ENCODE measurements at regions not wholly inside any gene's neighbourhood (a gene's known extent, or its start where the extent isn't known, plus 50 kb on each side); places are given as distances from the start of the nearest gene placed in this dataset.

DNA sequence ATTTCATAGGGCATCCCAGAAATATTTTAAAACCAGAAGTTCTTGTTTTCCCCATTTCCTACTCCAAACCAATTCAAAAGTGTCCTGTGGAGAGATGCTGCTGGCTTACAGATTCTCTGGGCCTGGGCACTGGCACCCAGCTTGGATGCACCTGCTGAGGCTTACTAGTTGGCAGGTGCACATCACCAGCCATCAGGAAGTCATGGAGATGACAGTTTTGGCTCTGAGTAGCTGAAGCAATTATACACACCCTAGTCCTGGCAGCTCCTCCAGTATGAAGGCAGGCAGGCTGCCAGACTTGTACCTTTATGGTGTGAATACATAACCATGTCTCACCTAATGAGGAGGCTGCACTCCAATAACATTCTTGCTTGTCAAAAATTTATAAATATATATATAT is 276.6 kb upstream of the GHITM start:
- peaks cover 7% of the 10 kb centered on the region for H3K27me3 Mint-ChIP-seq (ENCODE audit: low read depth, unreplicated experiment)
- TF ChIP-seq, protein P1, sequence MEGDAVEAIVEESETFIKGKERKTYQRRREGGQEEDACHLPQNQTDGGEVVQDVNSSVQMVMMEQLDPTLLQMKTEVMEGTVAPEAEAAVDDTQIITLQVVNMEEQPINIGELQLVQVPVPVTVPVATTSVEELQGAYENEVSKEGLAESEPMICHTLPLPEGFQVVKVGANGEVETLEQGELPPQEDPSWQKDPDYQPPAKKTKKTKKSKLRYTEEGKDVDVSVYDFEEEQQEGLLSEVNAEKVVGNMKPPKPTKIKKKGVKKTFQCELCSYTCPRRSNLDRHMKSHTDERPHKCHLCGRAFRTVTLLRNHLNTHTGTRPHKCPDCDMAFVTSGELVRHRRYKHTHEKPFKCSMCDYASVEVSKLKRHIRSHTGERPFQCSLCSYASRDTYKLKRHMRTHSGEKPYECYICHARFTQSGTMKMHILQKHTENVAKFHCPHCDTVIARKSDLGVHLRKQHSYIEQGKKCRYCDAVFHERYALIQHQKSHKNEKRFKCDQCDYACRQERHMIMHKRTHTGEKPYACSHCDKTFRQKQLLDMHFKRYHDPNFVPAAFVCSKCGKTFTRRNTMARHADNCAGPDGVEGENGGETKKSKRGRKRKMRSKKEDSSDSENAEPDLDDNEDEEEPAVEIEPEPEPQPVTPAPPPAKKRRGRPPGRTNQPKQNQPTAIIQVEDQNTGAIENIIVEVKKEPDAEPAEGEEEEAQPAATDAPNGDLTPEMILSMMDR (IDR thresholded peaks at IDR 0.05; ENCODE audit: insufficient read depth, low read depth, low read length): no peak
- no peak for TF ChIP-seq EZH2 (IDR thresholded peaks at IDR 0.05; ENCODE audit: insufficient read depth, low read length)
- H3K9me3 ChIP-seq (ENCODE audit: insufficient read depth, low read depth, low read length): no peaks in the 10 kb centered on the region
- H3K27ac ChIP-seq (ENCODE audit: low read depth, low read length): no peak overlapping the region
- DNase-seq (ENCODE audit: low read depth) (no peak), FAIRE-seq (no peak)
- H3K36me3 Mint-ChIP-seq (ENCODE audit: low read depth, unreplicated experiment): no peaks in the 10 kb centered on the region
- no peak overlapping the region for H3K27ac Mint-ChIP-seq (ENCODE audit: unreplicated experiment)
- H3K36me3 ChIP-seq (ENCODE audit: insufficient read depth, low read length): no peaks in the 10 kb centered on the region
- no peaks in the 10 kb centered on the region for H3K4me1 Mint-ChIP-seq (ENCODE audit: low read depth, unreplicated experiment)
- no peak overlapping the region for H3K4me3 ChIP-seq (ENCODE audit: insufficient read depth, low read depth, low read length)
- H3K4me1 ChIP-seq (ENCODE audit: insufficient read depth, low read length): no peaks in the 10 kb centered on the region
- no peaks in the 10 kb centered on the region for H4K20me1 ChIP-seq (ENCODE audit: insufficient read depth, low read length)
- H2AFZ ChIP-seq (ENCODE audit: low read depth, low read length): no peak overlapping the region
- no peaks in the 10 kb centered on the region for H3K27me3 ChIP-seq (ENCODE audit: insufficient read depth, low read length)
- no peak overlapping the region for H3K4me3 Mint-ChIP-seq (ENCODE audit: unreplicated experiment)
- H3K9ac ChIP-seq (ENCODE audit: low read length): no peak overlapping the region
- H3K79me2 ChIP-seq (ENCODE audit: insufficient read depth, low read length): no peaks in the 10 kb centered on the region
- no peak overlapping the region for H3K4me2 ChIP-seq (ENCODE audit: low read length)
- H3K9me3 Mint-ChIP-seq (ENCODE audit: unreplicated experiment): peaks cover 2% of the 10 kb centered on the region

DNA sequence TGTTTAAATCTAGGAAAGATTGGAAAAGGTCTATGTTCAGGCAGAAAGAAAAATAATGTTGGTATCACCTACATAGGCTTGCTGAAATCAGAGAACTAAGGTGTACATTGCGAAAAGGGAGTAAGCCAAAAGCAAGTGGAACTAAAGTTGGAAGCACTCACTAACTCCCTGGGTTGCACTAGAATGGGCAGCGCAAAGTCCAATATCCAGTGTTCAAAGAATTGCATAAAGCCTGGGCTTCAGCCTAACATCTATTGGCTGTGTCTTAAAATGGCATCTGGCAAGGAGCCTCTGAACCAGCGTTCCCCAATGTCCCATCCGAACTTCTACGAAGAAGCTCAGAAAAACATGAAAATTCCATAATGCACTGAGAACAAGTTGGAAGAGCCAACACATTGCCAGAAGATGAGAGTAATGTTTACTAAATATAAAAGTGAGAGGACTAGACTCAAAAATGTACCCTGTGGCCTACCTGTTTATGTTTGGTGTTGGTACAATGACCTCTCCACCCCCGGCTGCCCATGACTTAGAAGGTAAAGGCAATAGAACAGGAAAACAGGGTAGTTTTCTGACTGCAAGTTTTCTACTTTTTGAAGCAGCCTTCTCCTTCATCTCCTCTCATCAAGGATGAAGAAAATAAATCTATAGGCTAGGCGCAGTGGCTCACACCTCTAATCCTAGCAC is 275.9 kb upstream of the GHITM start:
- no peaks in the 10 kb centered on the region for H3K27me3 ChIP-seq (ENCODE audit: insufficient read depth, low read length)
- H3K79me2 ChIP-seq (ENCODE audit: insufficient read depth, low read length): no peaks in the 10 kb centered on the region
- H3K4me1 Mint-ChIP-seq (ENCODE audit: low read depth, unreplicated experiment): no peaks in the 10 kb centered on the region
- peaks cover 2% of the 10 kb centered on the region for H3K9me3 Mint-ChIP-seq (ENCODE audit: unreplicated experiment)
- FAIRE-seq (no peak), DNase-seq (ENCODE audit: low read depth) (no peak)
- no peaks in the 10 kb centered on the region for H4K20me1 ChIP-seq (ENCODE audit: insufficient read depth, low read length)
- no peaks in the 10 kb centered on the region for H3K36me3 Mint-ChIP-seq (ENCODE audit: low read depth, unreplicated experiment)
- H3K4me3 ChIP-seq (ENCODE audit: insufficient read depth, low read depth, low read length): no peak overlapping the region
- H3K27ac ChIP-seq (ENCODE audit: low read depth, low read length): no peak overlapping the region
- H3K4me2 ChIP-seq (ENCODE audit: low read length): no peak overlapping the region
- no peaks in the 10 kb centered on the region for H3K9me3 ChIP-seq (ENCODE audit: insufficient read depth, low read depth, low read length)
- H3K4me1 ChIP-seq (ENCODE audit: insufficient read depth, low read length): no peaks in the 10 kb centered on the region
- TF ChIP-seq, protein P1 (IDR thresholded peaks at IDR 0.05; ENCODE audit: insufficient read depth, low read depth, low read length): no peak
- TF ChIP-seq EZH2 (IDR thresholded peaks at IDR 0.05; ENCODE audit: insufficient read depth, low read length): no peak
- H3K9ac ChIP-seq (ENCODE audit: low read length): no peak overlapping the region
- H2AFZ ChIP-seq (ENCODE audit: low read depth, low read length): no peak overlapping the region
- H3K27me3 Mint-ChIP-seq (ENCODE audit: low read depth, unreplicated experiment): peaks cover 11% of the 10 kb centered on the region
- no peak overlapping the region for H3K27ac Mint-ChIP-seq (ENCODE audit: unreplicated experiment)
- no peaks in the 10 kb centered on the region for H3K36me3 ChIP-seq (ENCODE audit: insufficient read depth, low read length)
- no peak overlapping the region for H3K4me3 Mint-ChIP-seq (ENCODE audit: unreplicated experiment)

DNA sequence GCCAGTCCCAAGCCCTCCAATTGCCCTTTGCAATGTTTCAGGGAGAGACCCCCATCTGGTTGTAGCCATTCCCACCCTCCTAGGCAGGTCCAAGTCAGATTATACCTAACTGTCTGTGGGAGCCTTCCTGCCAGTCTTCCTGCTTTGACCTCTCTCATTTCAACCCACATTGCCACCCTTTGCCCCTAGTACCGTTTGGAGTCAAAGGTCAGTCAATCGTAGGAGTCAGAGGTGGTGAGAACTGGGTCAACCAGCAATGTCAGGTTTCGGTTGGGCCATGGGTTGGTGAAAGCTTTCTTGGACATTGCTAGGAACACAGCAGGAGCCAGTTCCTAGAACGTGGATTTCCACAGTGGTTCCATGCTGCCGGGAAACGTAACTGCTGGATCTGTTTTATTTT is 269.4 kb upstream of the GHITM start:
- no peak overlapping the region for H3K9ac ChIP-seq (ENCODE audit: low read length)
- no peaks in the 10 kb centered on the region for H3K4me1 ChIP-seq (ENCODE audit: insufficient read depth, low read length)
- H3K4me3 ChIP-seq (ENCODE audit: insufficient read depth, low read depth, low read length): no peak overlapping the region
- H3K9me3 ChIP-seq (ENCODE audit: insufficient read depth, low read depth, low read length): peaks cover 3% of the 10 kb centered on the region
- no peaks in the 10 kb centered on the region for H3K79me2 ChIP-seq (ENCODE audit: insufficient read depth, low read length)
- no peaks in the 10 kb centered on the region for H4K20me1 ChIP-seq (ENCODE audit: insufficient read depth, low read length)
- peaks cover 2% of the 10 kb centered on the region for H3K9me3 Mint-ChIP-seq (ENCODE audit: unreplicated experiment)
- TF ChIP-seq, protein P1 (IDR thresholded peaks at IDR 0.05; ENCODE audit: insufficient read depth, low read depth, low read length): no peak
- TF ChIP-seq EZH2 (IDR thresholded peaks at IDR 0.05; ENCODE audit: insufficient read depth, low read length): no peak
- no peak overlapping the region for H3K4me3 Mint-ChIP-seq (ENCODE audit: unreplicated experiment)
- H3K4me2 ChIP-seq (ENCODE audit: low read length): no peak overlapping the region
- no peaks in the 10 kb centered on the region for H3K36me3 Mint-ChIP-seq (ENCODE audit: low read depth, unreplicated experiment)
- no peaks in the 10 kb centered on the region for H3K36me3 ChIP-seq (ENCODE audit: insufficient read depth, low read length)
- H2AFZ ChIP-seq (ENCODE audit: low read depth, low read length): no peak overlapping the region
- no peak for FAIRE-seq
- no peaks in the 10 kb centered on the region for H3K27me3 ChIP-seq (ENCODE audit: insufficient read depth, low read length)
- no peak overlapping the region for H3K27ac ChIP-seq (ENCODE audit: low read depth, low read length)
- no peak overlapping the region for H3K27ac Mint-ChIP-seq (ENCODE audit: unreplicated experiment)
- peaks cover 21% of the 10 kb centered on the region for H3K27me3 Mint-ChIP-seq (ENCODE audit: low read depth, unreplicated experiment)
- DNase-seq (ENCODE audit: low read depth): no peak
- H3K4me1 Mint-ChIP-seq (ENCODE audit: low read depth, unreplicated experiment): no peaks in the 10 kb centered on the region
